Uterus (tissue), 3 donors: ENCODE measurements at regions not wholly inside any gene's neighbourhood (a gene's known extent, or its start where the extent isn't known, plus 50 kb on each side); places are given as distances from the start of the nearest gene placed in this dataset.

Experiments used
- DNase-seq, 2 donors: peaks; one replicate each; pipeline ENCODE4 v3.0.0-alpha.2; 2019 to 2020
- H3K27ac ChIP-seq, 2 donors: fragments of 200-600 bp; sonication (generic); 1 replicate in 1 of 2; 2 replicates in 1 of 2; pipeline ENCODE4 v1.5.1; 2016 to 2018
- H3K27me3 ChIP-seq, 2 donors: fragments of 200-600 bp; sonication (generic); one replicate each; pipeline ENCODE4 v1.5.1; 2018 to 2019; ENCODE audit warnings: control low read depth in 1 of 2
- H3K36me3 ChIP-seq, 2 donors: fragments of 200-600 bp; sonication (generic); one replicate each; pipeline ENCODE4 v1.5.1; 2019; ENCODE audit warnings: control low read depth in 1 of 2
- H3K4me1 ChIP-seq, 2 donors: fragments of 200-600 bp; sonication (generic); one replicate each; pipeline ENCODE4 v1.5.1; 2018 to 2019; ENCODE audit warnings: control low read depth in 1 of 2
- H3K4me3 ChIP-seq, 2 donors: fragments of 200-600 bp; sonication (generic); 1 replicate in 1 of 2; 2 replicates in 1 of 2; pipeline ENCODE4 v1.5.1; 2018 to 2019; ENCODE audit warnings: mild to moderate bottlenecking in 1 of 2
- H3K9me3 ChIP-seq, 2 donors: fragments of 200-600 bp; sonication (generic); one replicate each; pipeline ENCODE4 v1.5.1; 2019; ENCODE audit warnings: control low read depth in 1 of 2
- CTCF ChIP-seq, 4 experiments: fragments of 200-600 bp in 2 of 4; fragments of 450-650 bp in 2 of 4; sonication (generic) in 2 of 4; IDR thresholded peaks; one replicate each; pipeline ENCODE4 v1.5.1; 2016 to 2019; ENCODE audit warnings: antibody characterized with exemption in 4 of 4, mild to moderate bottlenecking in 2 of 4, moderate library complexity in 1 of 4
- POLR2A ChIP-seq, 2 donors: fragments of 450-650 bp; IDR thresholded peaks; one replicate each; pipeline ENCODE4 v1.6.1; 2016; ENCODE audit warnings: antibody characterized with exemption in 2 of 2, mild to moderate bottlenecking in 1 of 2, moderate library complexity in 1 of 2
- intact Hi-C: fragments of 100-400 bp; cut with DNase I; formaldehyde crosslinking; loops from one replicate; pipeline ENCODE4 v1.15.1; 2023; ENCODE audit warnings: low total_unique reads
- donor health status: DM: yes; HTN: yes; CAD: no.

GRCh38 chr4:141541851-141542250 lies 94.5 kb upstream of the IL15 start:
- peaks cover 0 to 8% of the 10 kb centered on the region in 2 donors for H3K9me3 ChIP-seq
- H3K27me3 ChIP-seq = no peaks in the 10 kb centered on the region
- DNase-seq = no peak
- TF ChIP-seq POLR2A (IDR thresholded peaks at IDR 0.05) = no peak
- H3K36me3 ChIP-seq = no peaks in the 10 kb centered on the region
- H3K4me1 ChIP-seq = no peaks in the 10 kb centered on the region
- peak overlapping the region in 1 of 2 donors; percentile 15 for H3K27ac ChIP-seq
- H3K4me3 ChIP-seq = no peak overlapping the region
- intact Hi-C loops = no loop called here

GRCh38 chr4:141543176-141543575 lies 93.2 kb upstream of the IL15 start:
- Histone ChIP-seq H3K36me3 (no peaks in the 10 kb centered on the region), H3K27ac (no peak overlapping the region), H3K4me1 (no peaks in the 10 kb centered on the region), H3K9me3 (peaks cover 0 to 2% of the 10 kb centered on the region in 2 donors), H3K27me3 (no peaks in the 10 kb centered on the region), H3K4me3 (no peak overlapping the region)
- no peak for TF ChIP-seq CTCF (IDR thresholded peaks at IDR 0.05)
- TF ChIP-seq POLR2A (IDR thresholded peaks at IDR 0.05) = no peak
- intact Hi-C loops = no loop called here
- no peak for DNase-seq

GRCh38 chr4:141543706-141544105 lies 92.7 kb upstream of the IL15 start:
- Histone ChIP-seq H3K4me1 (no peaks in the 10 kb centered on the region), H3K4me3 (no peak overlapping the region), H3K27ac (no peak overlapping the region), H3K9me3 (no peaks in the 10 kb centered on the region), H3K36me3 (no peaks in the 10 kb centered on the region), H3K27me3 (no peaks in the 10 kb centered on the region)
- DNase-seq = no peak
- TF ChIP-seq CTCF (IDR thresholded peaks at IDR 0.05) (no peak), POLR2A (IDR thresholded peaks at IDR 0.05) (no peak)
- intact Hi-C loops = no loop called here

GRCh38 chr4:141548791-141549190 lies 87.6 kb upstream of the IL15 start:
- no peaks in the 10 kb centered on the region for H3K9me3 ChIP-seq
- no peak overlapping the region for H3K27ac ChIP-seq
- TF ChIP-seq POLR2A (IDR thresholded peaks at IDR 0.05) (no peak), CTCF (IDR thresholded peaks at IDR 0.05) (no peak)
- intact Hi-C loops = no loop called here
- H3K36me3 ChIP-seq = no peaks in the 10 kb centered on the region
- H3K4me3 ChIP-seq = no peak overlapping the region
- no peak for DNase-seq
- no peaks in the 10 kb centered on the region for H3K4me1 ChIP-seq
- no peaks in the 10 kb centered on the region for H3K27me3 ChIP-seq

- H3K36me3 ChIP-seq = no peaks in the 10 kb centered on the region
- no peak for DNase-seq
- no peaks in the 10 kb centered on the region for H3K9me3 ChIP-seq
- TF ChIP-seq POLR2A (IDR thresholded peaks at IDR 0.05) (no peak), CTCF (IDR thresholded peaks at IDR 0.05) (no peak)
- H3K4me1 ChIP-seq = no peaks in the 10 kb centered on the region
- H3K4me3 ChIP-seq = no peak overlapping the region
- no peak overlapping the region for H3K27ac ChIP-seq
- intact Hi-C loops = no loop called here
- no peaks in the 10 kb centered on the region for H3K27me3 ChIP-seq
These were observed 76.3 kb upstream of the IL15 start for GRCh38 chr4:141560056-141560455.

- Histone ChIP-seq H3K36me3 (no peaks in the 10 kb centered on the region), H3K27ac (no peak overlapping the region), H3K9me3 (no peaks in the 10 kb centered on the region), H3K4me1 (no peaks in the 10 kb centered on the region), H3K4me3 (no peak overlapping the region), H3K27me3 (no peaks in the 10 kb centered on the region)
- no peak for DNase-seq
- intact Hi-C loops = no loop called here
- TF ChIP-seq CTCF (IDR thresholded peaks at IDR 0.05) (no peak), POLR2A (IDR thresholded peaks at IDR 0.05) (no peak)
These were observed 73.7 kb upstream of the IL15 start for GRCh38 chr4:141562649-141563048.
